GM12891 (cell line): ENCODE measurements at regions not wholly inside any gene's neighbourhood (a gene's known extent, or its start where the extent isn't known, plus 50 kb on each side); places are given as distances from the start of the nearest gene placed in this dataset.

ENCODE experiments used
- POLR2A ChIP-seq: IDR thresholded peaks from 2 replicates; pipeline ENCODE4 v1.6.1; 2011; ENCODE audit warnings: low read depth, low read length, control low read depth
- POLR2AphosphoS5 ChIP-seq: IDR thresholded peaks from 2 replicates; pipeline ENCODE4 v1.6.1; 2011; ENCODE audit warnings: low read depth, low read length, control low read depth

- TF ChIP-seq POLR2A, result no peak
- TF ChIP-seq POLR2AphosphoS5, result no peak
Measured at GRCh38 chr14:87067591-87067990, 925.4 kb downstream of the GALC start.
